Uterus (tissue), 2 donors: ENCODE measurements at regions not wholly inside any gene's neighbourhood (a gene's known extent, or its start where the extent isn't known, plus 50 kb on each side); places are given as distances from the start of the nearest gene placed in this dataset.

Experiments
- POLR2A ChIP-seq, 2 donors: fragments of 450-650 bp; IDR thresholded peaks; one replicate each; pipeline ENCODE4 v1.6.1; 2016; ENCODE audit warnings: antibody characterized with exemption in 2 of 2, mild to moderate bottlenecking in 1 of 2, moderate library complexity in 1 of 2
- TF ChIP-seq, protein P1 (sequence below), 4 experiments: fragments of 200-600 bp in 2 of 4; fragments of 450-650 bp in 2 of 4; sonication (generic) in 2 of 4; IDR thresholded peaks; one replicate each; pipeline ENCODE4 v1.5.1; 2016 to 2019; ENCODE audit warnings: antibody characterized with exemption in 4 of 4, mild to moderate bottlenecking in 2 of 4, moderate library complexity in 1 of 4

GRCh38 chr4:156173937-156174336 is 220.3 kb upstream of the CTSO start:
- no peak for TF ChIP-seq POLR2A (IDR thresholded peaks at IDR 0.05)
- TF ChIP-seq, protein P1, sequence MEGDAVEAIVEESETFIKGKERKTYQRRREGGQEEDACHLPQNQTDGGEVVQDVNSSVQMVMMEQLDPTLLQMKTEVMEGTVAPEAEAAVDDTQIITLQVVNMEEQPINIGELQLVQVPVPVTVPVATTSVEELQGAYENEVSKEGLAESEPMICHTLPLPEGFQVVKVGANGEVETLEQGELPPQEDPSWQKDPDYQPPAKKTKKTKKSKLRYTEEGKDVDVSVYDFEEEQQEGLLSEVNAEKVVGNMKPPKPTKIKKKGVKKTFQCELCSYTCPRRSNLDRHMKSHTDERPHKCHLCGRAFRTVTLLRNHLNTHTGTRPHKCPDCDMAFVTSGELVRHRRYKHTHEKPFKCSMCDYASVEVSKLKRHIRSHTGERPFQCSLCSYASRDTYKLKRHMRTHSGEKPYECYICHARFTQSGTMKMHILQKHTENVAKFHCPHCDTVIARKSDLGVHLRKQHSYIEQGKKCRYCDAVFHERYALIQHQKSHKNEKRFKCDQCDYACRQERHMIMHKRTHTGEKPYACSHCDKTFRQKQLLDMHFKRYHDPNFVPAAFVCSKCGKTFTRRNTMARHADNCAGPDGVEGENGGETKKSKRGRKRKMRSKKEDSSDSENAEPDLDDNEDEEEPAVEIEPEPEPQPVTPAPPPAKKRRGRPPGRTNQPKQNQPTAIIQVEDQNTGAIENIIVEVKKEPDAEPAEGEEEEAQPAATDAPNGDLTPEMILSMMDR (IDR thresholded peaks at IDR 0.05) = no peak
